ENCODE measurements at regions not wholly inside any gene's neighbourhood (a gene's known extent, or its start where the extent isn't known, plus 50 kb on each side); places are given as distances from the start of the nearest gene placed in this dataset.

- TF ChIP-seq CTCF (IDR thresholded peaks at IDR 0.05): no peak
- TF ChIP-seq POLR2A (IDR thresholded peaks at IDR 0.05): no peak
Measured at GRCh38 chr4:153927451-153927850, 138.6 kb upstream of the SFRP2 start.
